Neural progenitor cell (in vitro differentiated cells): ENCODE measurements at regions not wholly inside any gene's neighbourhood (a gene's known extent, or its start where the extent isn't known, plus 50 kb on each side); places are given as distances from the start of the nearest gene placed in this dataset.
A peak's percentile ranks its signal among the peaks of the same experiment; 100 is the strongest.

ENCODE experiments used
- DNase-seq: peaks from one replicate; pipeline ENCODE4 v3.0.0-alpha.2; 2016; ENCODE audit warnings: low spot score
- H2AFZ ChIP-seq: fragments of 200-600 bp; sonication (generic); replicated peaks from 2 replicates; pipeline ENCODE4 v1.6.1; 2016; ENCODE audit warnings: antibody characterized with exemption
- H3F3A ChIP-seq: fragments of 200-600 bp; sonication (generic); 2 replicates; pipeline ENCODE4 v1.6.1; 2016; ENCODE audit warnings: antibody characterized with exemption, low read depth
- H3K27ac ChIP-seq: fragments of 200-600 bp; sonication (generic); 2 replicates; pipeline ENCODE4 v1.5.1; 2016; ENCODE audit warnings: mild to moderate bottlenecking
- H3K27me3 ChIP-seq: fragments of 200-600 bp; sonication (generic); 2 replicates; pipeline ENCODE4 v1.6.1; 2016; ENCODE audit warnings: mild to moderate bottlenecking, moderate library complexity
- H3K36me3 ChIP-seq: fragments of 200-600 bp; sonication (generic); 2 replicates; pipeline ENCODE4 v1.5.1; 2016
- H3K4me1 ChIP-seq: fragments of 200-600 bp; sonication (generic); 2 replicates; pipeline ENCODE4 v1.6.1; 2016; ENCODE audit warnings: mixed run types
- H3K4me2 ChIP-seq: fragments of 200-600 bp; sonication (generic); 2 replicates; pipeline ENCODE4 v1.6.1; 2016
- H3K4me3 ChIP-seq: fragments of 200-600 bp; sonication (generic); 2 replicates; pipeline ENCODE4 v1.5.1; 2016
- H3K79me2 ChIP-seq: fragments of 200-600 bp; sonication (generic); 2 replicates; pipeline ENCODE4 v1.6.1; 2016; ENCODE audit warnings: low read depth
- H3K9ac ChIP-seq: fragments of 200-600 bp; sonication (generic); 2 replicates; pipeline ENCODE4 v1.6.1; 2016
- H3K9me3 ChIP-seq: fragments of 200-600 bp; sonication (generic); 2 replicates; pipeline ENCODE4 v1.5.1; 2016; ENCODE audit warnings: low read depth
- H4K20me1 ChIP-seq: fragments of 200-600 bp; sonication (generic); 2 replicates; pipeline ENCODE4 v1.6.1; 2016; ENCODE audit warnings: low read depth
- H3K27ac Mint-ChIP-seq: 3 replicates; pipeline ENCODE4 v1.8.0; 2021; ENCODE audit warnings: mixed read lengths
- H3K27me3 Mint-ChIP-seq: 2 replicates; pipeline ENCODE4 v1.8.0; 2022; ENCODE audit warnings: low read depth, mild to moderate bottlenecking, inconsistent platforms, moderate library complexity, mixed read lengths; ENCODE audit not compliant: insufficient read depth
- H3K36me3 Mint-ChIP-seq: 3 replicates; pipeline ENCODE4 v1.8.0; 2021; ENCODE audit warnings: mixed read lengths
- H3K4me1 Mint-ChIP-seq: 3 replicates; pipeline ENCODE4 v1.8.0; 2021; ENCODE audit warnings: mixed read lengths
- H3K4me3 Mint-ChIP-seq: 3 replicates; pipeline ENCODE4 v1.8.0; 2021; ENCODE audit warnings: mild to moderate bottlenecking, moderate library complexity, mixed read lengths
- H3K9me3 Mint-ChIP-seq: 3 replicates; pipeline ENCODE4 v1.8.0; 2020; ENCODE audit warnings: mixed read lengths
- EZH2 ChIP-seq: fragments of 200-600 bp; sonication (generic); IDR thresholded peaks from 2 replicates; pipeline ENCODE4 v1.6.1; 2017; ENCODE audit warnings: antibody characterized with exemption, mild to moderate bottlenecking, moderate library complexity
- EZH2phosphoT487 ChIP-seq: fragments of 200-600 bp; sonication (generic); IDR thresholded peaks from 2 replicates; pipeline ENCODE4 v1.6.1; 2017; ENCODE audit warnings: antibody characterized with exemption
- TF ChIP-seq, protein P1 (sequence below): fragments of 200-600 bp; sonication (generic); IDR thresholded peaks from 2 replicates; pipeline ENCODE4 v1.5.1; 2017; ENCODE audit warnings: antibody characterized with exemption, mild to moderate bottlenecking

DNA sequence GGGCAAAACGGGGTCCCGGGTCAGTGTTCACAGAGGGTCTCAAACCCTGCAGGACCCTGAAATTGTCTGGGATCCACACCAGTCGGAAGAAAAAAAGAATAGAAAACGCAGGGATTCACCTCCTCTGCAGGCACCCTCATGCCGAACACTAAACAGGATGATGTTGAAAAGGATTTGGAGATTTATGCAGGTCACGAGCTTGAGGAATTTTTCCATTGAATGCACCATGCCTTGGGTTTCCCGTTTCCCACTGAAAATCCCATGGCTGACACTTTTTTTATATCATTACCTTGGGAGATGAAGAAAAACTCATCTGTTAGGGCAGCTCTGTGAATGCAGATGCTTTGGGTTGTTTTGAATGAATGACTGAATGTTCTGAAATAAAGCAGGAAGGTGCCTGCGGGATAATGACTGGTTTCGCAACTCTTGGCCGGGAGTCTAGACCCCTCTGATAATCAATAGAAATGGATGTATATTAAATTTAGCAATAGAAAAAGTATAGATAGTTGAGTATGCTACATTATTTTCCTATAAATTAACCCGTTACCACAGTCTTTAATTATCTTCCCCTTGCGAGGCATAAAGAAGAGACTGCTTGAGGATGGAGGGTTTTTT is 147.5 kb upstream of the AFDN start:
- Histone ChIP-seq H3K4me1 (peaks cover 42% of the 10 kb centered on the region), H4K20me1 (no peaks in the 10 kb centered on the region), H3K36me3 (no peaks in the 10 kb centered on the region), H3K4me2 (peak overlapping the region; percentile 87), H3K79me2 (no peaks in the 10 kb centered on the region), H3K9ac (no peak overlapping the region), H3K27ac (peak overlapping the region; percentile 39), H3K9me3 (no peaks in the 10 kb centered on the region), H2AFZ (no peak overlapping the region), H3K4me3 (peak overlapping the region; percentile 64), H3K27me3 (no peaks in the 10 kb centered on the region), H3F3A (peaks cover 35% of the 10 kb centered on the region)
- Mint-ChIP-seq H3K4me1 (peaks cover 86% of the 10 kb centered on the region), H3K9me3 (peaks cover 5% of the 10 kb centered on the region), H3K4me3 (peak overlapping the region; percentile 86), H3K36me3 (no peaks in the 10 kb centered on the region), H3K27ac (peak overlapping the region; percentile 77), H3K27me3 (peaks cover 20% of the 10 kb centered on the region)
- TF ChIP-seq, protein P1, sequence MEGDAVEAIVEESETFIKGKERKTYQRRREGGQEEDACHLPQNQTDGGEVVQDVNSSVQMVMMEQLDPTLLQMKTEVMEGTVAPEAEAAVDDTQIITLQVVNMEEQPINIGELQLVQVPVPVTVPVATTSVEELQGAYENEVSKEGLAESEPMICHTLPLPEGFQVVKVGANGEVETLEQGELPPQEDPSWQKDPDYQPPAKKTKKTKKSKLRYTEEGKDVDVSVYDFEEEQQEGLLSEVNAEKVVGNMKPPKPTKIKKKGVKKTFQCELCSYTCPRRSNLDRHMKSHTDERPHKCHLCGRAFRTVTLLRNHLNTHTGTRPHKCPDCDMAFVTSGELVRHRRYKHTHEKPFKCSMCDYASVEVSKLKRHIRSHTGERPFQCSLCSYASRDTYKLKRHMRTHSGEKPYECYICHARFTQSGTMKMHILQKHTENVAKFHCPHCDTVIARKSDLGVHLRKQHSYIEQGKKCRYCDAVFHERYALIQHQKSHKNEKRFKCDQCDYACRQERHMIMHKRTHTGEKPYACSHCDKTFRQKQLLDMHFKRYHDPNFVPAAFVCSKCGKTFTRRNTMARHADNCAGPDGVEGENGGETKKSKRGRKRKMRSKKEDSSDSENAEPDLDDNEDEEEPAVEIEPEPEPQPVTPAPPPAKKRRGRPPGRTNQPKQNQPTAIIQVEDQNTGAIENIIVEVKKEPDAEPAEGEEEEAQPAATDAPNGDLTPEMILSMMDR, result no peak
- no peak for TF ChIP-seq EZH2
- TF ChIP-seq EZH2phosphoT487, result no peak
- DNase-seq, result peak; percentile 40

DNA sequence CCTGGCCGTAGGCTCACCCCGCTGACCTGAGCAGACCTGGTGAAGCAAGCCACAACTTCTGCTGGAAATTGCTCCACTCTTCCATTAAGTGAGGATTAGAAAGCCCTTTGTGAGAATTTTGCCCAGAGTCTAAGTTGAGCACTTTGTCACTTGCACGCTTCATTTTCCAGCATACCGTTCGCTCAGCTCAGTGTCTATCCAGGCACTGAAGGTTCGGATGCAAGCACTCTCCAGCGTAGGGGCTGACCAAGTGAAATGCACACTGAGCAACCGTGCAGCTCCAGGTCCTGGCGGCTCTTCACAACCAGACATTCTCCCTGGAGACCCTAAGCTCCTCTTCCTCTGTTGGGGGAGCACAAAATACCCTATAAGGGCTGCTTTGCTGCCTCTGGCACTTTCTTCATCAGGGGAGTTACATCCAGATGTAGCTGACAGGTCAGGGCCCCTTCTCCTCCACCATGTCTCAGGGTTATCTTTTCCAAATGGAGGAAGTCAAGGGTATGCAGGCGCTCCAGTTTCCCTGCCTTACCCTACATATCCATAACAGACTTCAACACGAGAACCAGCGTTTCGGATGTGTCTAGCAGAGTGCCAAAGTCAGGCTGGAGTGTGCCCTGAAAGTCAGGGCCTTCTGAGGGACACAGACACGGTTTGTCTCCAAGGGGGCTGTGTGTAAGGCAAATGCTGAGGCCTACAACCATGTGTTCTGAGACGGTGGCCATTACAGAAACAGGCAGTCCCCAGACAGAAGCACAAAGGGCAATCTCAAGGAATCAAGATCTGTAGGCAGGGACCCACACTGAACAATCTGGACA is 146.7 kb upstream of the AFDN start:
- no peaks in the 10 kb centered on the region for H3K36me3 ChIP-seq
- peak overlapping the region; percentile 64 for H3K4me3 ChIP-seq
- Mint-ChIP-seq H3K9me3 (peaks cover 5% of the 10 kb centered on the region), H3K4me1 (peaks cover 86% of the 10 kb centered on the region), H3K36me3 (no peaks in the 10 kb centered on the region), H3K4me3 (peak overlapping the region; percentile 86), H3K27me3 (peaks cover 22% of the 10 kb centered on the region), H3K27ac (peak overlapping the region; percentile 77)
- H3K4me1 ChIP-seq, result peaks cover 42% of the 10 kb centered on the region
- H2AFZ ChIP-seq, result no peak overlapping the region
- H3K27me3 ChIP-seq, result no peaks in the 10 kb centered on the region
- TF ChIP-seq, protein P1, result no peak
- TF ChIP-seq EZH2 (no peak), EZH2phosphoT487 (no peak)
- no peaks in the 10 kb centered on the region for H3K79me2 ChIP-seq
- peak; percentile 29 for DNase-seq
- H3K9ac ChIP-seq, result no peak overlapping the region
- peaks cover 35% of the 10 kb centered on the region for H3F3A ChIP-seq
- peak overlapping the region; percentile 87 for H3K4me2 ChIP-seq
- no peaks in the 10 kb centered on the region for H3K9me3 ChIP-seq
- no peaks in the 10 kb centered on the region for H4K20me1 ChIP-seq
- H3K27ac ChIP-seq, result no peak overlapping the region

DNA sequence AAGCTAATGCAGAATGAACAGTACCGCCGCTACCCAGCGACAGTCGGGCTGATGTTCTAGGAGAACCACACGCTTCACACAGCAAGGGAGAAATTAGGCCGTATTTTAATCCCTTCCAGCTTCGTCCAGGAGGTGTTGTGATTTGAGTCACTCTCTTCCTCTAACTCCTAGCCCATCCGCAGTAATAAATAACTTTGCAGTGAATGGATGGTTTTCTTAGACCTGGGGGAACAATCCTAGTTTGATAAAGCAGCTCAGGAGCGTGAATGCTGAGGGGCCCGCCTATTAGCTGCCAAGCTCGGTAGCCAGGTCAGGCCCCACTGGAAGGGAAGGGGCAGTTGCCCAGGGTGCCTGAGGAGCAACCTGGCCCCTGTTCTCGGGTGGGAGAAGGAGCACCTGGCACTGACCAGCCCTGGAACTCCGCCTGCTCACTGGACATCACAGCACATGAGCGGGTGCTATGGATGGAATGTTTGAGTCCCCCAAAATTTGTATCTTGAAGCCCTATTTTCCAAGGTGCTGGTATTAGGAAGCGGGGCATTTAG is 146.0 kb upstream of the AFDN start:
- Mint-ChIP-seq H3K27ac (peak overlapping the region; percentile 77), H3K27me3 (peaks cover 24% of the 10 kb centered on the region), H3K4me3 (peak overlapping the region; percentile 86), H3K36me3 (no peaks in the 10 kb centered on the region), H3K9me3 (peaks cover 5% of the 10 kb centered on the region), H3K4me1 (peaks cover 87% of the 10 kb centered on the region)
- Histone ChIP-seq H3K4me1 (peaks cover 42% of the 10 kb centered on the region), H3K4me2 (no peak overlapping the region), H3K79me2 (no peaks in the 10 kb centered on the region), H4K20me1 (no peaks in the 10 kb centered on the region), H3K27me3 (no peaks in the 10 kb centered on the region), H3K4me3 (no peak overlapping the region), H3K36me3 (no peaks in the 10 kb centered on the region), H3K27ac (no peak overlapping the region), H2AFZ (no peak overlapping the region), H3K9ac (no peak overlapping the region), H3K9me3 (no peaks in the 10 kb centered on the region), H3F3A (peaks cover 36% of the 10 kb centered on the region)
- TF ChIP-seq, protein P1, result no peak
- TF ChIP-seq EZH2phosphoT487 (no peak), EZH2 (no peak)
- no peak for DNase-seq
